ENCODE measurements at regions not wholly inside any gene's neighbourhood (a gene's known extent, or its start where the extent isn't known, plus 50 kb on each side); places are given as distances from the start of the nearest gene placed in this dataset.

GRCh38 chrX:39927380-39927779 is 170.4 kb downstream of the BCOR start:
- Histone ChIP-seq H3K27ac (ENCODE audit: low read depth, low read length) (no peak overlapping the region), H3K9me3 (ENCODE audit: control insufficient read depth in 1 of 2, insufficient read depth in 1 of 2, low read depth in 1 of 2, low read length in 2 of 2) (no peaks in the 10 kb centered on the region), H3K4me1 (ENCODE audit: control insufficient read depth in 1 of 2, insufficient read depth in 2 of 2, low read length in 2 of 2) (no peaks in the 10 kb centered on the region), H3K4me3 (replicated peaks in 1 of 2; ENCODE audit: low read depth in 1 of 2, low read length in 2 of 2) (no peak overlapping the region), H3K27me3 (ENCODE audit: insufficient read depth, low read length) (no peaks in the 10 kb centered on the region), H3K9ac (ENCODE audit: low read length) (no peak overlapping the region), H3K4me2 (ENCODE audit: low read length) (no peak overlapping the region), H3K9me2 (ENCODE audit: insufficient read depth) (no peaks in the 10 kb centered on the region), H3K36me3 (ENCODE audit: control insufficient read depth in 1 of 2, insufficient read depth in 2 of 2, low read length in 2 of 2) (no peaks in the 10 kb centered on the region), H4K20me1 (ENCODE audit: insufficient read depth) (no peaks in the 10 kb centered on the region), H2AFZ (ENCODE audit: low read depth, low read length, poor library complexity, severe bottlenecking) (no peak overlapping the region), H3K79me2 (ENCODE audit: insufficient read depth, low read length) (no peaks in the 10 kb centered on the region)
- intact Hi-C loops (cut with micrococcal nuclease) = no loop called here
- ChIA-PET POLR2A (no interaction called here), RAD21 (ENCODE audit: low non-redundant PET in 1 of 2, low total read pairs in 2 of 2, uncharacterized antibody in 2 of 2, unreplicated experiment in 2 of 2) (no interaction called here), CTCF (no interaction called here)
- no peak for TF ChIP-seq ELF1 (IDR thresholded peaks at IDR 0.05; ENCODE audit: borderline replicate concordance, low read depth)
- TF ChIP-seq ZNF274 (IDR thresholded peaks at IDR 0.05; ENCODE audit: low read depth, low read length) = no peak
- no peak for TF ChIP-seq CEBPB (IDR thresholded peaks at IDR 0.05; ENCODE audit: low read depth)
- TF ChIP-seq RAD21 (IDR thresholded peaks at IDR 0.05; ENCODE audit: low read depth) = no peak
- TF ChIP-seq YY1 (IDR thresholded peaks at IDR 0.05; ENCODE audit: extremely low read depth, insufficient replicate concordance, low read depth, low read length) = no peak
- TF ChIP-seq POLR2AphosphoS5 (IDR thresholded peaks at IDR 0.05; ENCODE audit: low read depth, low read length) = no peak
- TF ChIP-seq SRF (IDR thresholded peaks at IDR 0.05; ENCODE audit: low read depth) = no peak
- TF ChIP-seq CTCF (IDR thresholded peaks at IDR 0.05 in 2 of 3, conservative IDR thresholded peaks at IDR 0.05 in 1 of 3; ENCODE audit: borderline replicate concordance in 1 of 3, insufficient read depth in 1 of 3, low read depth in 2 of 3, low read length in 2 of 3) = no peak
- no peak for TF ChIP-seq EZH2 (IDR thresholded peaks at IDR 0.05)
- TF ChIP-seq SIN3A (IDR thresholded peaks at IDR 0.05; ENCODE audit: low read depth) = no peak
- no peak for TF ChIP-seq TCF7L2 (IDR thresholded peaks at IDR 0.05; ENCODE audit: borderline replicate concordance, extremely low read depth, insufficient read depth, insufficient read length)
- TF ChIP-seq, protein P1, sequence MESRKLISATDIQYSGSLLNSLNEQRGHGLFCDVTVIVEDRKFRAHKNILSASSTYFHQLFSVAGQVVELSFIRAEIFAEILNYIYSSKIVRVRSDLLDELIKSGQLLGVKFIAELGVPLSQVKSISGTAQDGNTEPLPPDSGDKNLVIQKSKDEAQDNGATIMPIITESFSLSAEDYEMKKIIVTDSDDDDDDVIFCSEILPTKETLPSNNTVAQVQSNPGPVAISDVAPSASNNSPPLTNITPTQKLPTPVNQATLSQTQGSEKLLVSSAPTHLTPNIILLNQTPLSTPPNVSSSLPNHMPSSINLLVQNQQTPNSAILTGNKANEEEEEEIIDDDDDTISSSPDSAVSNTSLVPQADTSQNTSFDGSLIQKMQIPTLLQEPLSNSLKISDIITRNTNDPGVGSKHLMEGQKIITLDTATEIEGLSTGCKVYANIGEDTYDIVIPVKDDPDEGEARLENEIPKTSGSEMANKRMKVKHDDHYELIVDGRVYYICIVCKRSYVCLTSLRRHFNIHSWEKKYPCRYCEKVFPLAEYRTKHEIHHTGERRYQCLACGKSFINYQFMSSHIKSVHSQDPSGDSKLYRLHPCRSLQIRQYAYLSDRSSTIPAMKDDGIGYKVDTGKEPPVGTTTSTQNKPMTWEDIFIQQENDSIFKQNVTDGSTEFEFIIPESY (IDR thresholded peaks at IDR 0.05; ENCODE audit: extremely low read depth, insufficient replicate concordance, low read length) = no peak
- TF ChIP-seq, protein P2, sequence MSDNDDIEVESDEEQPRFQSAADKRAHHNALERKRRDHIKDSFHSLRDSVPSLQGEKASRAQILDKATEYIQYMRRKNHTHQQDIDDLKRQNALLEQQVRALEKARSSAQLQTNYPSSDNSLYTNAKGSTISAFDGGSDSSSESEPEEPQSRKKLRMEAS (IDR thresholded peaks at IDR 0.05) = no peak
- TF ChIP-seq EZH2phosphoT487 (IDR thresholded peaks at IDR 0.05; ENCODE audit: borderline replicate concordance) = no peak
- TF ChIP-seq EGR1 (IDR thresholded peaks at IDR 0.05; ENCODE audit: low read depth) = no peak
- TF ChIP-seq POLR2A (IDR thresholded peaks at IDR 0.05; ENCODE audit: borderline replicate concordance, extremely low read depth, insufficient read depth, insufficient read length) = no peak
- no peak for TF ChIP-seq JUND (IDR thresholded peaks at IDR 0.05)
- no peak for DNase-seq (ENCODE audit: low read depth, low spot score)
- no peak for ATAC-seq
- BruUV-seq (replicated peaks) = no TSS peak

All from HCT116 (cell line).